PFSK-1 (cell line): ENCODE measurements at regions not wholly inside any gene's neighbourhood (a gene's known extent, or its start where the extent isn't known, plus 50 kb on each side); places are given as distances from the start of the nearest gene placed in this dataset.

Source experiments
- POLR2AphosphoS5 ChIP-seq: IDR thresholded peaks from 2 replicates; pipeline ENCODE4 v1.6.1; 2012; ENCODE audit warnings: low read depth, mild to moderate bottlenecking, control low read depth, low read length, moderate library complexity
- SIN3A ChIP-seq: IDR thresholded peaks from 2 replicates; pipeline ENCODE4 v1.6.1; 2012; ENCODE audit warnings: mild to moderate bottlenecking, low read length, moderate library complexity, borderline replicate concordance; ENCODE audit not compliant: insufficient read depth
- TAF1 ChIP-seq: IDR thresholded peaks from 2 replicates; pipeline ENCODE4 v1.6.1; 2012; ENCODE audit warnings: low read length, control low read depth, borderline replicate concordance; ENCODE audit not compliant: insufficient read depth

DNA sequence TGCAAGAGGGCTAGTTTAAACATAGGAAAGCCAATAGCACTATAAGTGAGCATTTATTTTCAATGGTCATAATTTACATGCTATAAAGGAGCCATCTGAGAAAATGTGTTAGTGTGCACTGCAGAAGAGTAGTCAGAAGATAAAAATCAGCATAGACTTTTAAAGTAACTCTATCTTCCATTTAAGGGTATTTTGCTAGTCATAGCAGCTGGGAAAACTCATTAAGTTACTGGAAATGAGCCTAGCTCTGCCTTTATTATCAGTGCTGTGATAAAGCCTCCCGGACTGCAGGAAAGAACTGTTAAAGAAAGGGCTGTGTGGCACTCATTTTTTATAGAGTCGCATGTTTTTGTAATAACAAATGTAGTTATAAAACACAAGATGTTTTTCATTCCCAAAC is 825.8 kb upstream of the POM121L12 start:
- TF ChIP-seq POLR2AphosphoS5 (no peak), SIN3A (no peak), TAF1 (no peak)
